H1 (cell line): ENCODE measurements at regions not wholly inside any gene's neighbourhood (a gene's known extent, or its start where the extent isn't known, plus 50 kb on each side); places are given as distances from the start of the nearest gene placed in this dataset.

Experiments used
- CBX5 ChIP-seq: fragments of 300-800, 300-1000 bp; sonication (generic); IDR thresholded peaks from 2 replicates; pipeline ENCODE4 v1.7.1; 2016; ENCODE audit warnings: antibody characterized with exemption, low read length, low read depth
- CHD2 ChIP-seq: IDR thresholded peaks from 2 replicates; pipeline ENCODE4 v1.6.1; 2012; ENCODE audit warnings: low read length, improper control_type of control experiment
- EP300 ChIP-seq, 2 experiments: IDR thresholded peaks; 1 replicate in 1 of 2; 2 replicates in 1 of 2; pipeline ENCODE4 v1.6.1; 2011 to 2012; ENCODE audit warnings: low read depth in 2 of 2, low read length in 2 of 2, mild to moderate bottlenecking in 2 of 2, borderline replicate concordance in 1 of 2, inconsistent platforms in 1 of 2, moderate library complexity in 1 of 2
- EZH2 ChIP-seq: fragments of 200-600 bp; sonication (generic); IDR thresholded peaks from 2 replicates; pipeline ENCODE4 v1.7.1; 2012; ENCODE audit warnings: low read depth, mild to moderate bottlenecking, moderate library complexity, low read length, inconsistent platforms; ENCODE audit not compliant: severe bottlenecking
- JUN ChIP-seq: IDR thresholded peaks from 2 replicates; pipeline ENCODE4 v1.6.1; 2011; ENCODE audit warnings: low read depth, mild to moderate bottlenecking, improper control_type of control experiment, low read length
- KDM5A ChIP-seq: fragments of 200-600 bp; IDR thresholded peaks from 2 replicates; pipeline ENCODE4 v1.7.1; 2012; ENCODE audit warnings: mild to moderate bottlenecking, low read length, inconsistent platforms, mixed read lengths
- NRF1 ChIP-seq: IDR thresholded peaks from 2 replicates; pipeline ENCODE4 v1.6.1; 2011; ENCODE audit warnings: mild to moderate bottlenecking, low read depth, low read length, improper control_type of control experiment
- POLR2A ChIP-seq, 2 experiments: IDR thresholded peaks; 1 replicate in 1 of 2; 2 replicates in 1 of 2; pipeline ENCODE4 v1.6.1; 2011; ENCODE audit warnings: low read depth in 2 of 2, low read length in 2 of 2, mild to moderate bottlenecking in 2 of 2; ENCODE audit errors: control extremely low read depth in 1 of 2
- SRF ChIP-seq: IDR thresholded peaks from 2 replicates; pipeline ENCODE4 v1.6.1; 2011; ENCODE audit warnings: mild to moderate bottlenecking, low read depth, low read length, moderate library complexity
- TAF1 ChIP-seq: IDR thresholded peaks from 2 replicates; pipeline ENCODE4 v1.6.1; 2011; ENCODE audit warnings: mild to moderate bottlenecking, low read depth, low read length
- TCF12 ChIP-seq: IDR thresholded peaks from 2 replicates; pipeline ENCODE4 v1.6.1; 2011; ENCODE audit warnings: low read depth, mild to moderate bottlenecking, low read length
- YY1 ChIP-seq: IDR thresholded peaks from 2 replicates; pipeline ENCODE4 v1.6.1; 2011; ENCODE audit warnings: low read depth, mild to moderate bottlenecking, low read length
- TF ChIP-seq, protein P1 (sequence below), 3 experiments: IDR thresholded peaks; 1 replicate in 2 of 3; 2 replicates in 1 of 3; pipeline versions ENCODE4 v1.5.1 to v1.6.1; 2011; ENCODE audit warnings: low read length in 3 of 3, mild to moderate bottlenecking in 3 of 3, inconsistent platforms in 2 of 3, low read depth in 1 of 3, moderate library complexity in 1 of 3; ENCODE audit not compliant: insufficient read depth in 1 of 3; ENCODE audit errors: control extremely low read depth in 1 of 3
- TF ChIP-seq, protein P2 (sequence below): IDR thresholded peaks from 2 replicates; pipeline ENCODE4 v1.6.1; 2011; ENCODE audit warnings: low read length, improper control_type of control experiment

DNA sequence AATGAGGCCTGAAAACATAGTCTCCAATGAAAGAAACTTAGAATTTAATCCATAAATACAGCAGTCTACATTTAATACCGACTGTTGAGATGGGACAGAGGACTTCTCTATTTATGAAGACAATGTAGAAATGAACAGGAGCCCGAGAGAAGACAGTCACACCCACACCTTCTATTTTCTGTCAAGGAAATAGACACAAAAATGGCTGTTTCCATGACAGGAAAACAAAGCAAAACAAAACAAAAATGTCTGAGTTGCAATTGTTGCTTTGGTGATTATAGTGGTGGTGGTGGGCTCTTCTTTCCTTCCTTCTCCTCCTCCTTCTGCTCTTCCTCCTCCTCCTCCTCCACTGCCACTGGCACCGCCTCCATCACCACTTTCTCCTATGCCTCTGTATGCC is 72.3 kb upstream of the CCDC68 start:
- TF ChIP-seq, protein P1, sequence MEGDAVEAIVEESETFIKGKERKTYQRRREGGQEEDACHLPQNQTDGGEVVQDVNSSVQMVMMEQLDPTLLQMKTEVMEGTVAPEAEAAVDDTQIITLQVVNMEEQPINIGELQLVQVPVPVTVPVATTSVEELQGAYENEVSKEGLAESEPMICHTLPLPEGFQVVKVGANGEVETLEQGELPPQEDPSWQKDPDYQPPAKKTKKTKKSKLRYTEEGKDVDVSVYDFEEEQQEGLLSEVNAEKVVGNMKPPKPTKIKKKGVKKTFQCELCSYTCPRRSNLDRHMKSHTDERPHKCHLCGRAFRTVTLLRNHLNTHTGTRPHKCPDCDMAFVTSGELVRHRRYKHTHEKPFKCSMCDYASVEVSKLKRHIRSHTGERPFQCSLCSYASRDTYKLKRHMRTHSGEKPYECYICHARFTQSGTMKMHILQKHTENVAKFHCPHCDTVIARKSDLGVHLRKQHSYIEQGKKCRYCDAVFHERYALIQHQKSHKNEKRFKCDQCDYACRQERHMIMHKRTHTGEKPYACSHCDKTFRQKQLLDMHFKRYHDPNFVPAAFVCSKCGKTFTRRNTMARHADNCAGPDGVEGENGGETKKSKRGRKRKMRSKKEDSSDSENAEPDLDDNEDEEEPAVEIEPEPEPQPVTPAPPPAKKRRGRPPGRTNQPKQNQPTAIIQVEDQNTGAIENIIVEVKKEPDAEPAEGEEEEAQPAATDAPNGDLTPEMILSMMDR (IDR thresholded peaks at IDR 0.05; ENCODE audit: control extremely low read depth in 1 of 3, insufficient read depth in 1 of 3, low read depth in 1 of 3, low read length in 3 of 3) = no peak
- TF ChIP-seq JUN (no peak), EZH2 (no peak), POLR2A (IDR thresholded peaks at IDR 0.05; ENCODE audit: control extremely low read depth in 1 of 2, low read depth in 2 of 2, low read length in 2 of 2) (no peak), TCF12 (no peak), CHD2 (no peak), KDM5A (no peak), EP300 (IDR thresholded peaks at IDR 0.05; ENCODE audit: borderline replicate concordance in 1 of 2, low read depth in 2 of 2, low read length in 2 of 2) (no peak), NRF1 (no peak), YY1 (no peak), TAF1 (no peak), CBX5 (no peak), SRF (no peak)
- TF ChIP-seq, protein P2, sequence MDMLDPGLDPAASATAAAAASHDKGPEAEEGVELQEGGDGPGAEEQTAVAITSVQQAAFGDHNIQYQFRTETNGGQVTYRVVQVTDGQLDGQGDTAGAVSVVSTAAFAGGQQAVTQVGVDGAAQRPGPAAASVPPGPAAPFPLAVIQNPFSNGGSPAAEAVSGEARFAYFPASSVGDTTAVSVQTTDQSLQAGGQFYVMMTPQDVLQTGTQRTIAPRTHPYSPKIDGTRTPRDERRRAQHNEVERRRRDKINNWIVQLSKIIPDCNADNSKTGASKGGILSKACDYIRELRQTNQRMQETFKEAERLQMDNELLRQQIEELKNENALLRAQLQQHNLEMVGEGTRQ = no peak
